Eye (tissue), 1 donor: ENCODE measurements at regions not wholly inside any gene's neighbourhood (a gene's known extent, or its start where the extent isn't known, plus 50 kb on each side); places are given as distances from the start of the nearest gene placed in this dataset.
A peak's percentile ranks its signal among the peaks of the same experiment; 100 is the strongest.

Source experiments
- DNase-seq: peaks from one replicate; pipeline ENCODE4 v3.0.0-alpha.2; 2015

- DNase-seq: no peak
Observed at GRCh38 chr3:111359261-111360030, 182.6 kb upstream of the CD96 start.

- DNase-seq: no peak
Observed at GRCh38 chr3:111362381-111363009, 179.5 kb upstream of the CD96 start.

GRCh38 chr3:111366515-111366914 is 175.5 kb upstream of the CD96 start:
- DNase-seq: no peak

GRCh38 chr3:111368056-111368455 is 173.9 kb upstream of the CD96 start:
- DNase-seq: no peak

- no peak for DNase-seq
Observed at GRCh38 chr3:111369958-111370357, 172.0 kb upstream of the CD96 start.

- no peak for DNase-seq
Observed at GRCh38 chr3:111373239-111373638, 168.8 kb upstream of the CD96 start.

GRCh38 chr3:111373861-111374260 is 168.1 kb upstream of the CD96 start:
- no peak for DNase-seq

- no peak for DNase-seq
Observed at GRCh38 chr3:111385971-111386495, 156.0 kb upstream of the CD96 start.

GRCh38 chr3:111392894-111393398 is 149.1 kb upstream of the CD96 start:
- DNase-seq: no peak

- no peak for DNase-seq
Observed at GRCh38 chr3:111412656-111413055, 129.3 kb upstream of the CD96 start.

GRCh38 chr3:111414531-111414930 is 127.5 kb upstream of the CD96 start:
- peak; percentile 23 for DNase-seq

- no peak for DNase-seq
Observed at GRCh38 chr3:111415018-111415417, 127.0 kb upstream of the CD96 start.

- DNase-seq: no peak
Observed at GRCh38 chr3:111418391-111418790, 123.6 kb upstream of the CD96 start.

GRCh38 chr3:111428301-111428700 is 113.7 kb upstream of the CD96 start:
- no peak for DNase-seq

GRCh38 chr3:111434941-111435622 is 106.9 kb upstream of the CD96 start:
- no peak for DNase-seq

GRCh38 chr3:111438283-111438682 is 103.7 kb upstream of the CD96 start:
- DNase-seq: no peak

- DNase-seq: no peak
Observed at GRCh38 chr3:111454551-111454950, 87.4 kb upstream of the CD96 start.

- peak; percentile 10 for DNase-seq
Observed at GRCh38 chr3:111465081-111465670, 76.8 kb upstream of the CD96 start.

GRCh38 chr3:111470032-111470431 is 72.0 kb upstream of the CD96 start:
- DNase-seq: no peak

GRCh38 chr3:111471831-111472230 is 70.2 kb upstream of the CD96 start:
- DNase-seq: no peak

- DNase-seq: no peak
Observed at GRCh38 chr3:111472556-111472955, 69.4 kb upstream of the CD96 start.

- no peak for DNase-seq
Observed at GRCh38 chr3:111473550-111473949, 68.4 kb upstream of the CD96 start.

- no peak for DNase-seq
Observed at GRCh38 chr3:111476701-111477100, 65.3 kb upstream of the CD96 start.
